ENCODE measurements at regions not wholly inside any gene's neighbourhood (a gene's known extent, or its start where the extent isn't known, plus 50 kb on each side); places are given as distances from the start of the nearest gene placed in this dataset.

DNA sequence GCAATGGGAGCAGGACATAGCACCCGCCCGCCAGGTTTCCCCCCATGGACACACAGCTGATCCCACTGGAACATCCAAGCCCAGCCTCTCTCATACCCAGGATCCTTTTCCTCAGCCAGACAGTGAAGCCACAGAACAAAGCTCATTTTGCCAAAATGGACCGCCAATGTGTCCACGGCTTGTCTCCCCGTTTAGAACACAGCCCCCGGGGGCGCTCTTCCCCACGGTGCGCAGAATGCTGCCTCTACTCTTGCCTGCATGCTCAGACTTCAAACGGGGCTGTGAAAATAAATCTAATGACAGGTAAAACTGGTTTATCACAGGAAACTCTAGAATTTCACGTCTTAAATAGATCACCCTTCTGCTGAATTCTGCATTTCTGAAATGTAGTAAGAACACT, 548.5 kb upstream of the ID2 start:
- H3K9me3 Mint-ChIP-seq (ENCODE audit: unreplicated experiment): no peaks in the 10 kb centered on the region
- peaks cover 3% of the 10 kb centered on the region for H3K4me1 Mint-ChIP-seq (ENCODE audit: unreplicated experiment)
- H3K36me3 Mint-ChIP-seq (ENCODE audit: unreplicated experiment): no peaks in the 10 kb centered on the region
- no peak for TF ChIP-seq CTCF (IDR thresholded peaks at IDR 0.05)
- H3K27ac Mint-ChIP-seq (ENCODE audit: unreplicated experiment): no peak overlapping the region
- DNase-seq (ENCODE audit: extremely low spot score, unreplicated experiment): no peak
- H3K27me3 Mint-ChIP-seq (ENCODE audit: unreplicated experiment): peaks cover 5% of the 10 kb centered on the region
- H3K4me3 Mint-ChIP-seq (ENCODE audit: unreplicated experiment): no peak overlapping the region

DNA sequence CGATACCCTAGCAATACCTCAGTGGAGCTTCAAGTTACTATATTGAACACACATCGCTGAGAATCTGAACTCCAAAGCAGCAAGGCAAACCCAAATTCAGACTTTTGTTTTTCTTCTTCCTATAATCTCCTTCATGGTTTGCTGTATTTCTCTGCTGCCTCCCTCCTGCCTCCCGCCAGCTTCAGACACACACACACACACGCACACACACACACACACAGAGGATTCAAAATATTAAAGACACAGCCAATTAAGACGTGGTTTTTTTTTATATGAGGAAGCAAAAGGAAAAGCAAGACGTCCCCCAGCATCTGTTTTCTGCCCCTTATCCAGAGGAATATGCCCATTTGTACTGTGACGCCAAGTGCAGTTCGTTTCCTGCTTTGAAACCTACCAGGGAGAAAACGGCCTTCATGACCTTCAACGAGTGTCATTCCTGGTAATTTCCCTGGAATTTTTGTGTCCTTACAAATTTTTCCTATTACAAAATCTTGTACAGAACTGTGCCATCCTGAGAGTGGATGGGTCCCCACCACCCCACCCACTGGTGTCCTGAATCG, 547.9 kb upstream of the ID2 start:
- Mint-ChIP-seq H3K4me1 (ENCODE audit: unreplicated experiment) (peaks cover 3% of the 10 kb centered on the region), H3K4me3 (ENCODE audit: unreplicated experiment) (no peak overlapping the region), H3K27me3 (ENCODE audit: unreplicated experiment) (peaks cover 5% of the 10 kb centered on the region), H3K36me3 (ENCODE audit: unreplicated experiment) (no peaks in the 10 kb centered on the region), H3K27ac (ENCODE audit: unreplicated experiment) (no peak overlapping the region), H3K9me3 (ENCODE audit: unreplicated experiment) (no peaks in the 10 kb centered on the region)
- no peak for DNase-seq (ENCODE audit: extremely low spot score, unreplicated experiment)
- TF ChIP-seq CTCF (IDR thresholded peaks at IDR 0.05): no peak

GRCh38 chr2:8134473-8134932, 547.4 kb upstream of the ID2 start:
- TF ChIP-seq CTCF (IDR thresholded peaks at IDR 0.05): no peak
- DNase-seq (ENCODE audit: extremely low spot score, unreplicated experiment): no peak
- H3K36me3 Mint-ChIP-seq (ENCODE audit: unreplicated experiment): no peaks in the 10 kb centered on the region
- H3K9me3 Mint-ChIP-seq (ENCODE audit: unreplicated experiment): no peaks in the 10 kb centered on the region
- H3K4me3 Mint-ChIP-seq (ENCODE audit: unreplicated experiment): no peak overlapping the region
- H3K27me3 Mint-ChIP-seq (ENCODE audit: unreplicated experiment): peaks cover 5% of the 10 kb centered on the region
- no peak overlapping the region for H3K27ac Mint-ChIP-seq (ENCODE audit: unreplicated experiment)
- peaks cover 3% of the 10 kb centered on the region for H3K4me1 Mint-ChIP-seq (ENCODE audit: unreplicated experiment)

DNA sequence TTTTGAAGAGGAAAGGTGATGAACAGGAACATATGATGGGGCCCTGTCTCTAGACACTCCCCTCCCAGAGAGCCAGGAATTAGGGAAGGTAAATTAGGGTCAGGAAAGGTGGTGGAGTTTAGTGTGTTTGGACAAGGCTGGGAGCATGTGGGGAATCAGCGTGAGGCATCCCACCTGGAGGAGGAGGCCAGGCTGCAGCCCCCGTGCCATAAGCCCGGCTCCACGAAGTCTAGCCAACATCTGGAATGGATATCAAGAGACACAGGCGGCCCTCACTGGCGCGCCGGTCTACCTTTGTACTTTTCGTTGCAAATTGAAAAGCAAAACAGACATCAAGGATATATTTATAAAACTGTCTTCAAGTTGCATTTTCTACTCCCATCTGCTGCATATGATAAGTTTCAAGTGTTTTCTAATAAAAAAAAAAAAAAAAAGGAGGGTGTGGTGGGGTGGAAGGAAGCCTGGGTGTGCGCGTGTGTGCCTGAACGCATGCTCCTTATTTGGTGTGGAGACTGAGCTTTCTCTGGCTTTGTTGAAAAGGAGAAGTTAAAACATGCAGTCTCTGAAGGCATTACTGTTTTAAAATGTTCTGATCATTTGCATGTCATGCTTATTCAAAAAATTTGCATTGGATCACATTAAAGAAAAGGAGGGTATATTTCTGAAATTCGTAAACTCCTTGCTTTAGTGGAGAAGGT, 546.7 kb upstream of the ID2 start:
- DNase-seq (ENCODE audit: extremely low spot score, unreplicated experiment): no peak
- no peak for TF ChIP-seq CTCF (IDR thresholded peaks at IDR 0.05)
- Mint-ChIP-seq H3K27ac (ENCODE audit: unreplicated experiment) (no peak overlapping the region), H3K4me1 (ENCODE audit: unreplicated experiment) (peaks cover 3% of the 10 kb centered on the region), H3K4me3 (ENCODE audit: unreplicated experiment) (no peak overlapping the region), H3K27me3 (ENCODE audit: unreplicated experiment) (peaks cover 5% of the 10 kb centered on the region), H3K36me3 (ENCODE audit: unreplicated experiment) (no peaks in the 10 kb centered on the region), H3K9me3 (ENCODE audit: unreplicated experiment) (no peaks in the 10 kb centered on the region)

DNA sequence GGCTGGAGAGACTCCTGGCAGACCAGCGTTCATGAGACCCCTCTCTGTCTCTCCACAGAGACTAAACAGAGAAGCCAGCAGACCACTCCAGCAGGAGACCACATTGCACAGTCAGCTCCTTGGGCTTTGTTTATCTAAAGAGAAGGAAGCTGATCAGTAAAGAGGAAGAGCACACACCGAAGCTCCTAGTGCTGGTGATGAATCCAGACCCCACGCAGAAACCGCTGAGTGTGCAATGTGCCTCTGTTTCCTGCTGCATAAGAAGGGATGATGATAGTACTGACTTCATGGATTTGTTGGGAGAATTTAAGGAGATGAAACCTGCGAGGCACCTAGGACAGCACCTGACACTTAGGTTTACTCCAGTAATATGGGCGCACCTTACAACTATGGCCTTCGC, 544.1 kb upstream of the ID2 start:
- Mint-ChIP-seq H3K27me3 (ENCODE audit: unreplicated experiment) (peaks cover 5% of the 10 kb centered on the region), H3K36me3 (ENCODE audit: unreplicated experiment) (no peaks in the 10 kb centered on the region), H3K9me3 (ENCODE audit: unreplicated experiment) (no peaks in the 10 kb centered on the region), H3K4me3 (ENCODE audit: unreplicated experiment) (no peak overlapping the region), H3K27ac (ENCODE audit: unreplicated experiment) (no peak overlapping the region), H3K4me1 (ENCODE audit: unreplicated experiment) (peaks cover 3% of the 10 kb centered on the region)
- TF ChIP-seq CTCF (IDR thresholded peaks at IDR 0.05): no peak
- no peak for DNase-seq (ENCODE audit: extremely low spot score, unreplicated experiment)
